B cell (primary cell): ENCODE measurements at regions not wholly inside any gene's neighbourhood (a gene's known extent, or its start where the extent isn't known, plus 50 kb on each side); places are given as distances from the start of the nearest gene placed in this dataset.

Source experiments
- CTCF ChIP-seq: fragments of 200-600 bp; IDR thresholded peaks from one replicate; pipeline ENCODE4 v1.8.0; 2022; ENCODE audit warnings: antibody characterized with exemption, mild to moderate bottlenecking
- EZH2 ChIP-seq: IDR thresholded peaks from 2 replicates; pipeline ENCODE4 v1.6.1; 2012; ENCODE audit warnings: borderline replicate concordance, low read depth, mild to moderate bottlenecking, moderate library complexity, low read length; ENCODE audit not compliant: insufficient read depth, poor library complexity, severe bottlenecking

- TF ChIP-seq CTCF (no peak), EZH2 (no peak)
Observed at GRCh38 chr17:14417336-14417735, 116.5 kb downstream of the HS3ST3B1 start.
